HUDEP-2 (cell line): ENCODE measurements at regions not wholly inside any gene's neighbourhood (a gene's known extent, or its start where the extent isn't known, plus 50 kb on each side); places are given as distances from the start of the nearest gene placed in this dataset.
A peak's percentile ranks its signal among the peaks of the same experiment; 100 is the strongest.
"Not testable (repeated sequence)": the region's sequence is repeated elsewhere in the genome, so short reads cannot be mapped to it uniquely, and the experiment has no call there.

Experiments
- DNase-seq, 76 experiments: peaks; one replicate each; lab custom pipeline; 2025; ENCODE audit not compliant: unreplicated experiment in 76 of 76; lab: John Stamatoyannopoulos, UW

DNA sequence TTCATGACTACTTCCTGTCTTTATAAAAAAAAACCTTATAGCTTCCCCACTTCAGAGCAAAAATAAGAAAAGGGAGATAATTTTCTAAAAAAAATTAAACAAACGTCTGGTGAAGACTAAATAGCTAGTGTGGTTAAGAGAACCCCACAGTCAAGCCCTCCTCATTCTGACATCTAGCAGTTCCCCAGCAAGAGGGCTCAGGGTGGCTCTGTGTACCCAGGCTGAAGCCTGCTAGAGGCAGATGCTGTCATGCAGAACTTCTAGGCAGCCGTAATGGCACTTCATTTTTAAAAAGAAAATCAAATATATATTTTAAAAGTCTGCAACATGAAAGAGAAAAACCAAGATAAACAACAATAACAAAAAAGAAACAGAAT is 223.1 kb upstream of the KLF14 start:
- DNase-seq: no peak

DNA sequence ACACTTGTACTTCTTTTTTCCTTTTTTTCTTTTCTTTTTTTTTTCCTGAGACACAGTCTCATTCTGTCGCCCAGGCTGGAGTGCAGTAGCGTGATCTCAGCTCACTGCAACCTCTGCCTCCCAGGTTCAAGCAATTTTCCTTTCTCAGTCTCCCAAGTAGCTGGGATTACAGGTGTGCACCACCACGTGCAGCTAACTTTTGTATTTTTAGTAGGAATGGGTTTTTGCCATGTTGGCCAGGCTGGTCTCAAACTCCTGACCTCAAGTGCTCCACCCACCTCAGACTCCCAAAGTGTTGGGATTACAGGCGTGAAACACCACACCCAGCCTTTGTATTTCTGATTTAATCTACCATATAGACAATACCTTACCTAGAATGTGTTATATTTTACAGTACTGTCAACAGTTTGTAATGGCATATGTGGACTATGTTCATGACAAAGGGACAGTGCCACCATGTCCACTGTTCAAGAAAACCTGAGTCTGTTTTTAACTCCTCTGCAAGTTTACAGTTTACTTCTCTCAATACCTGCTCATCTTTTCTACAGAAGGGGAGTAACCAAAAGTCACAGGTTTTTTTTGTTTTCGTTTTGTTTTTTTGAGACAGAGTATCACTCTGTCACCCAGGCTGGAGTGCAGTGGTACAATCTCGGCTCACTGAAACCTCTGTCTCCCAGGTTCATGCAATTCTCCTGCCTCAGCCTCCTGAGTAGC is 223.9 kb upstream of the KLF14 start:
- not testable (repeated sequence) for DNase-seq

DNA sequence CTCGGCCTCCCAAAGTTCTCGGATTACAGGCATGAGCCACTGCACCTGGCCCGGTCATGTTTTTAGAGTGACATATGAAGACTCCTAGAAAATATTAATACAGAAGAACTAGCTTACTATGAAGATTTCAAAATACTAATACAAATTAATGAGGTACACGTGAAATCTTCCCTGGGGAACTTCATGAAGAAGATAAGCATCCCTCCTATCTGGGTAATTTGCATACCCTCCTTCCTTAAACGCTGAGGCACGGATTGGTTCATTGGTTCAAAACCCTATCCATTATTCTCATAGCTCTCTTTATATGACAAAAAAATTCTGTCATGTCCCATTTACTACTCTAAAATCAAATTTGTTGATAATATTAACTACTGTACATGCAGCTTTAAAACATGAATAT is 224.8 kb upstream of the KLF14 start:
- DNase-seq: no peak

DNA sequence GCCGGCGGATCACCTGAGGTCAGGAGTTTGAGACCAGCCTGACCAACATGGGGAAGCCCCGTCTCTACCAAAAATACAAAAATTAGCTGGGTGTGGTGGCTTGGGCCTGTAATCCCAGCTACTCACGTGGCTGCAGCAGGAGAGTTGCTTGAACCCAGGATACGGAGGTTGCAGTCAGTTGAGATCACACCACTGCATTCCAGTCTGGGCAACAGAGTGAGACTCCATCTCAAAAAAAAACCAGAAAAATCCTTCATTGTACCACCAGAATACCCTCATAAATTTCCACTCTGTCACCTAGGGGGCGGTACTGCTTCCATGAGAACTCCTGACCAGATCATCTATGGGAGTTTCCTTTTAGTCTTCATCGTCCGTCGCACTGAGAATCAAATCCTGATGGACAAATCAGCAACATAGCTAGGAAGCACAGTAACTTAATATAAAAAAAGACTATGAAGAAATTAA is 225.8 kb upstream of the KLF14 start:
- no peak for DNase-seq

DNA sequence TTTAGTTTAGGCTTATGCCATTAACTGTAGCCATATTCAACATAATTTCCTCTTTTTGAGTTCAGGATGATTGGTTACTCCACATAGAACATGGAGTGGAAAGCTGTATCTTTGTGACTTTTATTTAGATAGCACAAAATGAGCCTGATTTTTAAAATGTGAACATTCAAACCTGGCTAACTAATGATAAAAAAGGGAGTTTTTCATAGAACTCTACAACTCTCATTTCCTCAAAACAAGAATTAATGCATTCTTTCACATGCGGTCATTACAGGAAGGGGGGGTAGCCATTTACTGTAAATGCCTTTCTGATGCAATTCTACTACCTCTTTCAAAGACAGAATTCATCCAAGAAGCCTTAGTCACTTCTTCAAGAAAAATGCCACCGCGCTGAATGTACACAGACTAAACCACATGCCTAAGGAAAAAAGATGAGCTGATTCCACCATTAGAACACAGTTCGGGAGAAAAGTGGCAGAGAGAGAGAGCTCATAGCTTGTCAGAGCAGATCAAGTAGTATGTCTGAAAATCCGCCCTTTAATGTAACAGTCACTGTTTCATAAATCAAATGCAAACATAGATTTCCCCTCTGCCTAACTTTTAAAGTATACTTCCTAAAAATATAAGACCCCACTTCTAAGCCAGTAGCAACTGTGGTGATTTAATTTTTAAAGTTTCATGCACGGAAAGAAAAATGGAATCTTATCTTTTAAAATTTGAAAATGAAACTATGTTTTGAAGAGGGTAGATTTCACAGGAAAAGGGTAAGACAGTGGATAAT is 226.4 kb upstream of the KLF14 start:
- no peak for DNase-seq

DNA sequence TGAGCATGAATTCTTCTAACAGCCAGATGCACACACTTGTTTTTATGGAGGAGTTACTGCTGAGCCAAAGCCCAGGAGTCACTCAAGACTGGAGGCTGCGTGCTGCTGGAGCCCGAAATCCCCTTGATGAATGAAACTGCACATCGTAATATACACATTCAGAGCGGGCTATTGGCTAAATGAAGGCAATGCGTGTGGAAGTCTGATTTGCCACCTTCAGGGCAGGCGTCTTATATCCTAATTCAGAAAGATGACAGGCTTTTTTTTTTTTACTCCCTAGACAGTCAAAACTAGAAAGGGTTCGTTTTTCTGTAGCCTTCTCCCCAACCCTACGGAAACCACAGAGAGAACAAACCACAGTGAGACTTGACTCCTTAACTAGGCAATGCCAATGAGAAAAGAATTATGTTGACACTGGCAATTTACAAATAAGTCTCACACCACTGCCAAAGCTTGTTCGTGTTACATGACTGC is 227.2 kb upstream of the KLF14 start:
- DNase-seq: no peak

DNA sequence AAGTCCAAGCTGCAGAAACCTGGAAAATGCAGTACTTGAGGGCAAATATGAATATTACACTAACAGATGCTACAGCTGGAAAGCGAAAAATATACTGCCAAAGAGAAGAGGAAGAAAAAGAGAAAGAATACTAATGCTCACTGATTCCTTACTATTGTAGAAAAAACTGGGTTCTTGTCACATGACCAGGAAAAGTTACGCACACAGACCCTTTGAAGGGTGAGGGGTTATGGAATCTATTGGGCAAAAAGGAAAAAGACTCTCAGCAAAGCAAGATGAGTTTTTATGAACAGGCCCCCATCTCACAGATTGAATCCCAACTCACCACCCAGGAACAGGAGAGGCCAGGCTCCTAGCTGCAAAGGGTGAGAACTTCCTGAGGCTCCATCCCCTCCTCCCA is 228.1 kb upstream of the KLF14 start:
- DNase-seq: no peak

DNA sequence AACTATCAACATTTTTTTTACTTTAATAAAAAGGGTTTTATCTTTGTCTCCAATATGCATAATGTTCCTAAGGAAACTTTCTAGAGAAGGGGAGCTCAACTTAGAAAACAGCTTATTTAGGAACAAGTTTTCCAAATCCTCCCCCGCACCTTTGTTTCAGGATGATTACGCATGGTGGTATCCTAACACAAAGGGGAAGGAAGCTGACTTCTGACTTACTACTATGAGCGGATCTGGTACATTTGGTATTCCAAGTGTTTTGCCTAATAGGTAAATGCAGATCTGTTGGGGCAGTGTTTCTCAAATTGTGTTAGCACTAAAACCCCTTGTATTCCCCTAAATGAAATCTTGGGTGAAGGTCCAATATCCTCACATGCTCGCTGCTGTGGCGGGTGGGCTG is 229.3 kb upstream of the KLF14 start:
- no peak for DNase-seq

DNA sequence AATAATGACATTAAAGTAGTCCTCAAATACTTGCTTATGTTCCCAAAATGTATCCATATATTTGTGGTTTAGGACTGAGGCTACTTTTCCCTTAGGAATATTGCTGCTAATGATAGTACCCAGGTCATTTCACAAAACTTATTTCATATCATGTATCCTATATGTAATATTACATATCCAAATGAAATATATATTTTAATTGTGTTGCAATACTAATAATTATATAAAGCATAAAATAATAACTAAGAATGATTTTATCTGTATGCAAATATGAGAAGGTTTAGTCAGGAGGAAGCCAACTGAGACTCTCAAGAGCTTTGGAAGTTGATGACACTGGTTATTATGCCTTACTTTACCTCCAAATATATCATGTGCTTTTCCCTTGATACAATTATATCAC is 231.5 kb upstream of the KLF14 start:
- no peak for DNase-seq

DNA sequence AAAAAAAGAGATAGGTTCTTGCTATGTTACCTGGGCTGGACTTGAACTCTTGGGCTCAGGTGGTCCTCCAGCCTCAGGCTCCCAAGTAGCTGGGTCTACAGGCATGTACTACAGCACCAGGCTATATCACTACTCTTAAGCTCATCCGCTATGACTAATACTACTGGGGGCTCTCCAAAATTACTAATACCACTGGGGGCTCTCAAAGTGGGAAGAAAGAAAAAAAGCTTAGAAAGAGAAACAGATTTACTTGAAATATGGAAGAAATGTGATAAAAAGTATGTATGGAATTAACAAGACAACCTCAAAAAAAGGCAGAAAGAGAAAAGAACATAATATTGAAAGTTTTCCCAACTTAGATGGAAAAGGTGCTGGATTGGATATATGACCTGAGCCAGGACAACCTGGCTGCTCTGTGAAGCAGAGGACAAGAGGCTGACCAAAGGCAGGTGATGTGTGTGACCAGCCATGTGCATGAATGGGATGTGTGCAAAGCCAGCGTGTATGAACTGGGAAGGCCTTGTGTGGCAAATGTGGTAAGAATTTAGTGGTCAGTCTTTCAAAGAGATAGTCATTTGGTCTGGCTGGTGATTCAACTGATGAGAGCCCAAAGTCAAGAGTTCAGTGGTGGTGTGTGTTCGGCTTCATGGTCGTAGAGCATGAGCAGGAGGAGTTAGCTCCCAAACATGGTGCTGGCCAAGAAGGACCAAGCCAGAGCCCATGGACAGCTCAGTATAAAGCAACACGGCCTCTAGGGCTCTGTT is 232.4 kb upstream of the KLF14 start:
- no peak for DNase-seq

DNA sequence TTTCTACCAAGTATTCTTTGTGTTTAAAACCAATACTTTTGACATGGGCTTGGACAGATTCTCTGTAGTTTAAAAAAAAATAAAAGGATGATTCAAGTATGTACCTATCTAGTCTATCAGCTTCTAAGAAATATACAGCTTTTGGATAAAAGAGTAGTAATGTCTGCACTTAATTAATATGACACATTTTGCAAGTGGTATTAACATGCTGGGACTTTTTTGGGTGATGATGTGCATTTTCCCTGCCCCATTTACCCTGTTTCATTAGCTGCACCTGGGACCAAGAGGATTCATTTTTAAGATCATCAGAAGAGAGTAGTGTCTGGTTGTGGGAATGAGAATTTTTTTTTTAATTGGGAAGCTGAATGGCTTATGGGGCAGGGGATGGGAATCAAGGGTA is 236.2 kb upstream of the KLF14 start:
- DNase-seq: no peak

DNA sequence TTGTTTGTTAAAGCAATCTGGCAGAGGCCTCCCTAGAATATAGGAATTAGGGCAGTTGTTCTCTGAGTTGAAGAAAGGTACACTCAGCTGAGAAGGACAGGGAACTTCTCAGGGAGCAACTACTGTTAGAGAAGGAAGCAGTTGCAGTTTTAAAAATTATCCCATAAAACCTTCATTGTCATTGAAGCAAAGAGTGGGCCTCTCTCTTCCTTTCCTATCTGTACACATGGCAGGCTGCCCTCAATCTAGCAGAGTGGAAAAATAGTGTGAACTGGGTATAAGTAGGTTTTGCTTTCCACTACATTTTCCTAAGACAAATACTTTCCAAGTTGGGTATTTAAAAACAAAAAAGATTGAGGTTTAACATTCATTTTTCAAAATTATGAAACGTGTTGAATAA is 236.7 kb upstream of the KLF14 start:
- DNase-seq: peak in 2 of 76 experiments; percentile 8 to 19

DNA sequence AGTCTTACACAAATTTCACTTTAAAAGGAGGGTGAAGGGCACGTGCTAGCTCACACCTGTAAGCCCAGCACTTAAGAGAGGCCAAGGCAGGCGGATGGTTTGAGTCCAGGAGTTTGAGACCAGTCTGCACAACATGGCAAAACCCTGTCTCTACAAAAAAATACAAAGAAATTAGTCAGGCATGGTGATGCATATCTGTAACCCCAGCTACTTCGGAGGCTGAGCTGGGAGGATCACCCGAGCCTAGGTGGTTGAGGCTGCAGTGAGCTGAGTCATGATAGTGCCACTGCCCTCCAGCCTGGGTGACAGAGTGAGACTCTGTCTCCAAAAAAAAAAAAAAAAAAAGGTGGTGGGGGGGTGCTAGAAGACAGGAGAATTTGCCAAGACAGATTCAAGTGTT is 237.3 kb upstream of the KLF14 start:
- DNase-seq: no peak

DNA sequence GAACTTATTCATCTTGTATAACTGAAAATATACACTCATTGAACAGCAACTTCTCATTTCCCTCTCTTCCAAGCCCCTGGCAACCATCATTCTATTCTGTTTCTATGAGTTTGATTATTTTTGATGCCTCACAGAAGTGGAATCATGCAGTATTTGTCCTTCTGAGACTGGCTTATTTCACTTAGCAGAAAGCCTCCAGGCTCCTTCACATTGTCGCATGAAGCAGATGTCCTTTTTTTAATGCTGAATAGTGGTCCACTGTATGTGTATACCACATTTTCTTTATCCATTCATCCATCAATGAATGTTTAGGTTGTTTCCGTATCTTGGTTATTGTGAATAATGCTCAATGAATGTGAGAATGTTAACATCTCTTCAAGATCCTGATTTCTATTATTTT is 238.2 kb upstream of the KLF14 start:
- DNase-seq: no peak

DNA sequence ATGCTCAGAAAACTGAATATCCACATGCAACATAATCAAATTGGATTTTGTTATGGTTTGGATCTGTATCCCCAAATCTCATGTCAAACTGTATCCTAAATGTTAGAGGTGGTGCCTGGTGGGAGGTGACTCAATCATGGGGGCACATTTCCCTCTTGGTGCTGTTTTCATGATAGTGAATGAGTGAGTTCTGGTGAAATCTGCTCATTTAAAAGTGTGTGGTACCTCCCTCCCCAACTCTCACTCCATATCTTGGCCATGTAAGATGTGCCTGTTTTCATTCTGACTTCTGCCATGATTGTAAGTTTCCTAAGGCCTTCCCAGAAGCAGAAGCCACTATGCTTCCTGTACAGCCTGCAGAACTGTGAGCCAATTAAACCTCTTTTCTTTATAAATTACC is 239.6 kb upstream of the KLF14 start:
- no peak for DNase-seq

DNA sequence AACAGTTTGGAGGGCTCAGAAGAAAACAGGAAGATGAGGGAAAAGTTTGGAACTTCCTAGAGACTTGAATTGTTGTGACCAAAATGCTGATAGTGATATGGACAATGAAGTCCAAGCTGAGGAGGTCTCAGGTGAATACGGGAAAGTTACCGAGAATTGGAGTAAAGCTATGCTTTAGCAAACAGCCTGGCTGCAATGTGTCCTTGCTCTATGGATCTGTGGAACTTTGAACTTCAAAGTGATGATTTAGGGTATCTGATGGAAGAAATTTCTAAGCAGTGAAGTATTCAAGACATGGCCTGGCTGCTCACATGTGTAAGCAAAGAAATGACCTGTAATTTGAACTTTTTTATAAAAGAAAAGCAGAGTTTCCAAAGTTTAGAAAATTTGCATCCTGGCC is 240.2 kb upstream of the KLF14 start:
- no peak for DNase-seq

DNA sequence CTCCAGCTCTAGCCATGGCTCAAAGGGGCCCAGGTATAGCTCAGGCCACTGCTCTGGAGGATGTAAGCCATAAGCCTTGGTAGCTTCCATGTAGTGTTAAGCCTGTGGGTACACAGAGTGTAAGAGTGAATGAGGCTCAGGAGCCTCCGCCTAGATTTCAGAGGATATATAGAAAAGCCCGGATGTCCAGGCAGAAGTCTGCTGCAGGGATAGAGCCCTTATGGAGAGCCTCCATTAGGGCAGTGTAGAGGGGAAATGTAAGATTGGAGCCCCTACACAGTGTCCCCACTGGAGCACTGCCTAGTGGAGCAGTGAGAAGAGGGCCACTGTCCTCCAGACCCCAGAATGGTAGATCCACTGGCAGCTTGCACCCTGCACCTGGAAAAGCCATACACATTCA is 240.8 kb upstream of the KLF14 start:
- no peak for DNase-seq

DNA sequence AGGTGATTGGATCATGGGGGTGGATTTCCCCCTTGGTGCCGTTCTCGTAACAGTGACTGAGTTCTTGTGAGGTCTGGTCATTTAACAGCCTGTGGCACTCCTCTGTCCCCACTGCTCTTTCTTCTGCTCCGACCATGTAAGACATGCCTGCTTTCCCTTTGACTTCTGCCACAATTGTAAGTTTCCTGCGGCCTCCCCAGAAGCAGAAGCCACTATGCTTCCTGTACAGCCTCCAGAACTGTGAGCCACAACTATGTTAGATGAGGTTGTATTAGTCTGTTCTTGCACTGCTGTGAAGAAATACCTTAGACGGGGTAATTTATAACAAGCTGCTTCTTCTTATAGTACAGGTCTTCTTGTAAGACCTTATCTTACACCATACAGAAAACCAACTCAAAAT is 241.7 kb upstream of the KLF14 start:
- no peak for DNase-seq

DNA sequence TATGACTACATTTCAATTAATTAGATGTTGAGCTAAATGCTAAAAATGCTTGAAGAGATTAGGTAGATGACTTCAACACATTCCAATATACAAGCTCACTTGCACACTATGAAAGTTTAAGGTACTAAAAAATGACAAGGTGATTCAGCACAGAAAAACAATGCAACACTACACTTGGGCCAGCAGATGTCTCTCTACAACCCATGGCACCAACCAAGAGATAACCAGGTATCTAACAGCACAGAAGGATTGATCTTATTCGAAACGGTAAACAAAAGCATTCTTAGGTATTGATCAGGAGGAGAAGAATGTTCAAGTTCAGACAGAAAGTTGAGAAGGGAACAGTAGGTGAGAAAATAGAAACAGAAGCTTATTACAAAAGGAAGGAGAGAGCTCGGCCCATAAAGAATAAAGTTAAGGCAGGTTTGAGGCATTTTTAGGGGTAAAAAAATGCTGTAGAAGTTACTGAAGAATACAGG is 248.2 kb upstream of the KLF14 start:
- DNase-seq: peak in 13 of 76 experiments; percentile 5 to 37 (median 19)

DNA sequence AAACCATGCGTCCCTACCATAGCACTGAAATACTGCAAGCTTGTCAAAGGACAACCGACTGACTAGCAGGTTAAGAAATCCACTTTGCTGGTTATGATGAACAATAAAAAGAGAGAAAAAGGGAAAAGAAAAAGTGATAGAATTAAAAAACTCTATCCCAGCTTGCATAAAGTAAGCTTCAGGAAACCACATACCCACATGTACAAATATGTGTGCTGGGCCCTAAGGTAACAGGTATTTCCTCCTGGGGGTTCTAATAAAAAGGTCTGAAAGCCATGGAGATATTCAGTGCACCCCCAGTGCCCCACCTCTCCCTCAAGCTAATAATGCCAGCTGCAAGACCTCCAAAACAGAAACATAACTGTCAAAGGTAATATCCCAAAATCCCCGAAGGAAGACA is 248.6 kb upstream of the KLF14 start:
- no peak for DNase-seq

DNA sequence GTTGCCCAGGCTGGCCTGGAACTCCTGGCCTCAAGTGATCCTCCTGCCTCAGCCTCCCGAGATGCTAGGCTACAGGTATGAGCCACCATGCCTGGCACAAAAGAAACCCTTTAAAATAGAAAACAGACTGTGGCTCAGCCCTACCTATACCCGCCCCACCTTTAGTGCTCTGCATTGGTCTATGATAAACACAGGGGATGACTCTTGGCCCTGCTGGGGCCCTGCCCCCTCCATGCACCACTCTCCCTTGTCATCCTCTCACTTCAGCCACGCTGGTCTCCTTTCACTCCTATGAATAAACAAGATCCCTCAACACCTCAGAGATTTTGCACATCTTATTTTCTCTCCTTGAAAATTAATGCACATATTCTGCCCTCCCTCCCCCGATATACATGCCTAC is 251.4 kb upstream of the KLF14 start:
- no peak for DNase-seq
